GOT3 (cell line): ENCODE measurements at regions not wholly inside any gene's neighbourhood (a gene's known extent, or its start where the extent isn't known, plus 50 kb on each side); places are given as distances from the start of the nearest gene placed in this dataset.
"Not testable (repeated sequence)": the region's sequence is repeated elsewhere in the genome, so short reads cannot be mapped to it uniquely, and the experiment has no call there.

Source experiments
- DNase-seq: peaks from one replicate; lab custom pipeline; 2025; ENCODE audit warnings: mixed read lengths; lab: John Stamatoyannopoulos, UW

DNA sequence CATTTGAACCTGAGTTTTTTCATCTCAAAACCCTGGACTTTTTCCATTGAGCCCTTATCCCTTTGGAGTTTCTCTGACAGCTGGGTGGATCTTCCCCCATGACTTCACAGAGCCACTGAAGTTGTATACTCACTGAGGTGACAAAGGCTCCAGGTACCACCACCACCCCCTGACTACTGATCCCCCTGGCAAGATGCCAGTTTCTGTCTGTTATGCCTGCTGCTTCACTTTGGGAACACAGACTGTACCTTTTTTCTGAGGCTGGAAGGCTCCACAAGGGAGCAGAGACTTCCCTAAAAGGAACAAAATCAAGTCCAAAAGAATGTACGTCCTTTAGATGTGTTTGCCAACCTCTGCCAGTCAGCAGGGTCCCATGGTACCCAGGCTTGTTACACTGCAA is 160.3 kb upstream of the JADE1 start:
- DNase-seq: no peak

DNA sequence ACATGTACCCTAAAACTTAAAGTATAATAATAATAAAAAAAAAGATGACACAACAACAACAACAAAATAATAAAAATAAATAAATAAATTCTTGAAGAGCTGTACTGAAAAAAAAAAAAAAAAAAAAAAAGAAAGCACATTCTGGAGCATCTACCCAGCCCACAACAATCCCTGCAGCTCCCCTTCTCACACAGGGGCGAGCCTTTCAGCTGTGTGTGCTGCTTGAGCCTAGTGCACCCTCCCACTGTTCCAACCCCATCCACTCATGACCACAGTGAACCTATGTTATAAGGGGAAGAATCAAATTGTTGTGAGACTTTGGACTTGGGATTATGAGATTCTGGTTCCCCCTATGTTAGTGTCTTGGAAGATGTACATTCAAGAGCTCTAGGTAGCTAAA is 161.5 kb upstream of the JADE1 start:
- no peak for DNase-seq

DNA sequence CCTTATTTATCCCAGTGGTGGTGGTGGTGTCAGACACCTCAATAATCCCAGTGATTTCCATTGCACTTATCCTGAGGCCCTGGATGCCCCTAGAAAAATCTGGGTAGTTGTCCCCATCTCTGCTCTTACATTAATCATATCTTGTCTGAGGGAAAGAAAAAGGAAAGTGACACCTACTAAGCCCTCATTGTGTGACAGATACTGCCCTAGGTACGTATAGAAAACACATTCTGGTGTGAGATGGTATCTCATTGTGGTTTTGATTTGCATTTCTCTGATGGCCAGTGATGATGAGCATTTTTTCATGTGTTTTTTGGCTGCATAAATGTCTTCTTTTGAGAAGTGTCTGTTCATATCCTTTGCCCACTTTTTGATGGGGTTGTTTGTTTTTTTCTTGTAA is 162.6 kb upstream of the JADE1 start:
- not testable (repeated sequence) for DNase-seq

DNA sequence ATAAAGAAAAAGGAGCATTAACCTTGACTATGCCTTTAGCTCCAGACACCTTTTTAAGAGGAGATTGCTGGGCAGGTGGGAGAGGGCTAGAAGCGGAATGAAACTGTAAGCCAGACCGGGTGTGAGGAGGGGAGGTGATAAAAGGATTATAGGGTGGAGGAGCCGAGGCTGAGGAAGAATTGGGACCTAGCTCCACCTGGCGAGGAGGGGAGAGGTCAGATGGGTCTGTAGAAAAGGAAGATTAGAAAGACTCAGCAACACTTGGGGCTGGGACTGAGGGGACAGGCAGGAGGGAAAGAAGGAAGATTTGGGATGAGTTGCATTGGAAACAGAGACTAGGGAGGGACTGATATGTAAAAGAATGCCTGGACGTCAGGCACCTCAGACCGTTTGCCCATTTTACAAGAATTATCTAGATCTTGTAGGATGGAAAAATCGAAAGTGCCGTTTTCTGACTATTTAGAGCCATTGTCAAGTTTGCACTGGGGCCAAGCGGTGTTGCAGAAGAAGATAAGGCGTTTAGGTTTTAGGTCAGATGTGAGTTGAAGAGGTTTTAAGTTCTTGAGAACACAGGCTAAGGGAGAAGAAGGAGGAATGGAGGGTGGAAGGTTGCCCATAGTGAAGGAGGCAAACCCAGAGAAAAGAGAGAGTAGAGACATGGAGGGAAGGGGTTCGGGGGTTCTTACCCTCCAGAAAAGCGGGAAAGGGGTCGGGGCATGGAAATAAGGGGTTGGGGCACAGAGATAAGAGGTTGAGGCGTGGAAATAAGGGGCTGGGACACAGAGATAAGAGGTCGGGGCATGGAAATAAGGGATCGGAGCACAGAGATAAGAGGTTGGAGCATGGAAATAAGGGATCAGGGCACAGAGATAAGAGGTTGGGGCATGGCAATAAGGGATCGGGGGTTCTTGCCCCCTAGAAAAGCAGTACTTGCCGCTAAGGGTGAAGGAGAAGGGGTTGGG is 164.5 kb upstream of the JADE1 start:
- not testable (repeated sequence) for DNase-seq

DNA sequence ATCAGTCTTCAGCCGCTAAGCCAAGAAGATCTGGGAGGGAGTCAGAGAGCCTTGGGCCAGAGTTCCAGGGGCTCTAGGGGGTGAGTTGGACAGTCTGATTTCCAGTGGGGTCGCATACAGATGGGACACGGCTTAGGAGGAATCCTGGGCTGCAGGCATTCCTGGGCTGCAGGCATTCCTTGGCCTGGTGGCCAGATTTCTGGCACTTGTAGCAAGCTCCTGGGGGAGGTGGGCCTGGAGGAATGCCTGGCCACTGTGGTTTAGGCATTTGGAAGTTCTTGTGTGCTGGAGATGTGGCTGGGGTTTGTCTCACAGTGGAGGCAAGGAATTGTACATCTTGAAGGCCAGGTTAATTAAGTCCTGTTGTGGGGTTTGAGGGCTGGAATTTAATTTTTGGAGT is 165.4 kb upstream of the JADE1 start:
- not testable (repeated sequence) for DNase-seq

DNA sequence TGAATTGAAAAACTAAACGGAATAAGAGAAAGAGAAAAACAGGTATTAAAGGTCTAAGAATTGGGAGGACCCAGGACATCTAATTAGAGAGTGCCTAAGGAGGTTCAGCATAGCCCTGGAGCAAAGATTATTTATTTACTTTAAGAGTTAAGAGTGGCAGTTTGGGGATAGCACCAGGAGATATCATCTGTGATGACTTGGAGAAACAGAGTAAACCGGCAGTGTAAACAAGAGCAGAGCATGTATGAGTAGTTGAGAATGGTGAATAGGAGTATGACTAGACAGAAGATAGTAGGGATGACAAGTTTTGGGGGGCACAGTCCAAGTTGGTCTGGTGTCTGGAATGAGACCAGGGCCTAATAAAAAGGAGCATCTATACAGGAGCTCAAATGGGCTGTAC is 167.9 kb upstream of the JADE1 start:
- DNase-seq: not testable (repeated sequence)

DNA sequence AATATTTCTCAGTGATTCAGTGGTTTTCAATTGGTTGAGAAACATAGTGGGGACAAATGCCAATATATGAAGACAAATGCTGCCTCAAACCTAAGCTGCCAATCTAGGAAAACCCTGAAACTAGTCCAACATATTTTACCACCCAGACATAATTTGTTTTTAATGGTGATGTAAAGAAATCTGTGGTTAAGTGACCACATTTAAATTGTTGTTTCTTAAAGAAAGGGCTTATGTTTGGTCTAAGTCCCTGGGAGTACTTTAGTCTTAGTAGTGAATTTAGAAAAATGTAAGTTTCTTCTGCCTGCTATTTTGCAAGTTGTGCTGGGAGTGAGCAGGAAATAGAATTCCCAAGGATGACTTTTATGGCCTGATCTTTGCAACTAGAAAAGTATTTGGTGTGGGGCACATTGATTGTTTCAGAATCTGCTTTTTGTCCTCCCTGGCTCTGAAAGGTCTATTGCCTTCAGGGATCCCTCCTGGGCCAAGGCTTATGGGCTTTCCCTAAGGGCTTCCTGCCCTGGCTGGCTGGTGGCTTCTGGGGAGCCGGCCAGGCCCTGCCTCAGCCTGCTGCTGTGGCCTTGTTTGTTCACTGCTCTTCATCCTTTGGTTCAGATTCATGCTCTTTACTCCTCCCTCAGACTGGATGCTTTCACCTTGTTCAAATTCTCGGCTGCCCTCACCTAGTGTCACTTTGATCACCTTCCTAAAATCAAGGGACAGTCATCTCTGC is 169.8 kb upstream of the JADE1 start:
- no peak for DNase-seq

DNA sequence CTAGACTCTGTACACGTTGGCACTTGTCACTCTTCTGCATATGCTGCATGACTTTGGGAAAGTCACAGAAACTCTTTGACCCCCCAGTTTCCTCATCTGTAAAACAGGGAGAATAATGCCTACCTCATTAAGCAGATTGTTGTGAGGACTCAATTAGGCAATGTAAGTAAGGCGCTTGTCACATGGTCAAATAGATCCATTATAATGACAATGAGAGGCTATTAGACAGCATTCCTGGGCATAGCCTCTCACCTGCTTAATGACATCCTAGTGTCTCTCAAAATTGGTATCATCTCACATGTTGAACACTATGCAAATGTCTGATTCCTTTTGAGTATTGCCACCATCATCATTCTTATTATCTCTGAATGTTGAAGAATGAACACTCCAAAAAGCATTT is 172.6 kb upstream of the JADE1 start:
- DNase-seq: no peak

DNA sequence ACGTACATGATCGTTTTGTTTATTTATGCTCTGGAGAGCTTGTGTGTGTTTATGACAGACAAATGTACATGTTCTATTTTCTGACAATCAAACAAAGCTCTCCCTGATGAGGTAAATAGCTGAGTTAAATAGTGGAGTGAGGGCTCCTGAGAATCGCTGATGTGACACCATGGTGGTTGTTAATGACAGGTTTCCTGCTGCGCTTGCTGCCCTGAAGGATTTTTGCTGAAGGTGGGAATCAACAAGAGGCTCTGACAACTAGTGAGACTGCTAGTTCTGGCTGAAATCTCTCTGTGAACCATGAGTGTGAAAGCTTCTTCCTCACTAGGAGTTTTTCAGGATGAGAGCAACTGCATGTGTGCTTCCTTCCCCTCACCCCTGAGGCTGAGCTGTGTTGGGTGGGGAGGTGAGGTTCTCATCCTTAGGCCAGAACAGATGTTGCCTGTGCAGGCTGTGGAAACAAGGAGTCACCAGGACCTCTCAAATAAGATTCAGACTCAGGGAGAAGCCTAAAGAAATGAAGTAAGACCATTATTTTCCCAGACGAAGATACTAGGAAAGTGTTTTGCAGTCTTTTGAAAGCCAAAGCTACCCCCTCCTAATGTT is 173.4 kb upstream of the JADE1 start:
- DNase-seq: no peak

DNA sequence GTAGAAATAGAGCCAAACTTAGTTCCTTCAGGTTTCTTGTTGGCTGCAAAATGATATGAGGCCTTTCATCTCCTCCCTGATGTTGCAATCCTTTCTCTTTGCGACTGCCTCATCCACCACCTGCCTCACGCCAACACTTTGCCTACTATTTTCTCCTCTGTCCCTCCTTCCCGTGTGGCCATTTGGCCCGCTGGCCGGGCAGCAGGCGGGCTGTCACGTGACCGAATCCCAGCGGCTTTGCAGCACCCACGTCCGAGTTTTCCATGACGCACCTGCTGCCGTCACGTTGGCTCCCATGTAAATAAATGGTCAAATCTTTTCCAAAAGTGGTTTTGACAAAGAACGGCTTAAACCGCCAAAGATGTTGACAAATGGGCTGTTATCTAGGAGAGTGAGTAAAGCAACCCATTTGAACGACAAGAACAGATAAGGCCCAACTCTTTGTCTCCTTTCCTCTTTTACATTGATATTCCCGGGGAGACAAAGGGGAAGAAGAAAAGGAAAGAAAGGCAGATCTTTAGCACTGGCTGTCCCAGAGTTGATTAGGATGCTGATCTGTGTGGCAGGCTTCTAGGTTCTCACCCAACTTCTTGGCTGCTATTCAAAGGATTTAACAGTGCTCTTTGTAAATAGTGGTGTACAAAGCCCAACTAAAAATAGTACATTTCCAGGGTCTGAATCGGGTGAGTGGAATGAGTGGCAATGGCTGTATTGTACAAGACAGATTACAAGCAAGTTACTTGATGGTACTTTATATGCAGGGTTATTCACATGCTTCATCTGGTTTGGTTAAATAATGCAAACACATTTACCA is 174.2 kb upstream of the JADE1 start:
- no peak for DNase-seq

DNA sequence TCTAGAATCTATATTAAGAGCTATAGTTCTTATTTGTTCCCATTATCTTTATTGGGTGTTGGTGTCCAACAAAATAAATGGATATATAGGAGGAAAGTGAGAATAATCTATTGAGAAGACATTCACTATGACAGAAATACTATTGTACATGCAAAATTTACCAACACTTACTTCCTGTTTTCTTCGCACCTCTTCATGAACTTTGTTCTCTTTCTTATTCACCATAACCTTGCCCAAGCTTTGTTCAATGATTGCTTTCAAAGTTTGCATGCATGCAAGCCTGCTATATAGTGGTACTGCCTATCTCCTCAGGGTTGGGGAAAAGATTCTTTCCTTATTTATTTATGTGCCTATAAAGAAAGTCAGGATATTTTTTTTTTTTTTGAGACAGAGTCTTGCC is 176.4 kb upstream of the JADE1 start:
- DNase-seq: no peak

DNA sequence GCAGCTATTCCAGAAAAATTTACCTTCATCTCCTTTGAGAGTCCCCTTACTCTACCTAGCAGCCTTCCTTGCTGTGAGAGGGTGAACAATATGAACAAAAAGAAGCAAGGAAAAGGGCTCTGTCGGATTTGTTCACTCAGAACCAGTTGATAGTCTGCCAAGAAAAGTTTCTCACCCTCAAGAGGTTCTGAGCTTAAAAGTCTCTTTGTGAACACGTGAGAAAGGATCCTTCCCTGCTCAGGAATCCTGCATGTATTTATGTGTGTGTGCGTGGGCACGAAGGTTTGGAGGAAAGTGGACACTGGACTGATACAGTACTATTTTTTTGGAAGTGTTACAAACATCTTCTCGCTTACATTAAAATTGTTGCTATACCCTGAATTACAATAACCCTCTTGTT is 178.6 kb upstream of the JADE1 start:
- DNase-seq: no peak

DNA sequence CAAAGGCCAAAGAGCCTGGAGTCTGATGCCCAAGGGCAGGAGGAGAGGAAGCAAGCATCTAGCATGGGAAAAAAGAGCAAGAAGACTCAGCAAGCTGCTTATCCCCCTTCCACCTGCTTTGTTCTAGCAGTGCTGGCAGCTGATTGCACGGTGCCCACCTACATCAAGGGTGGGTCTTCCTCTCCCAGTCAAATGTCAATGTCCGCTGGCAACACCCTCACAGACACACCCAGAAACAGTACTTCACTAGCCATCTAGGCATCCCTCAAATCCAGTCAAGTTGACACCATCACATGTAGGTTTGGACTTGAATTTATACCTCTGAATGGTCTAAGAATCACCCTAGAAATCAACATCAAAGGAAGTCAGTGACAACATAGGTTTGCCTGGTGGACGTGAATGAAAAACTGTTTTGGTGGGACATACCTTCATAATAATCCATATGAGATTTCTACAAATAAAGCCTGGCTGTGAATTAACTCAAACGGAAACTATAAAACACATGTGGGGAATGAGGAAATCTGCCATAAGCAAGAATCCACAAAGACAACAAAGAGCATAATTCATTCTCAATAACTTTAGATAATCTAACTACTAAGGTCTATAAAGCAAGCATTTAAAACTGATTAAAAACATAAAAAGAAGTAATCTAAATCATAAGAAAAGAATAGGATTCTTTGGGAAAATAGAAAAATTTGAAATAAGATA is 185.8 kb upstream of the JADE1 start:
- DNase-seq: no peak

DNA sequence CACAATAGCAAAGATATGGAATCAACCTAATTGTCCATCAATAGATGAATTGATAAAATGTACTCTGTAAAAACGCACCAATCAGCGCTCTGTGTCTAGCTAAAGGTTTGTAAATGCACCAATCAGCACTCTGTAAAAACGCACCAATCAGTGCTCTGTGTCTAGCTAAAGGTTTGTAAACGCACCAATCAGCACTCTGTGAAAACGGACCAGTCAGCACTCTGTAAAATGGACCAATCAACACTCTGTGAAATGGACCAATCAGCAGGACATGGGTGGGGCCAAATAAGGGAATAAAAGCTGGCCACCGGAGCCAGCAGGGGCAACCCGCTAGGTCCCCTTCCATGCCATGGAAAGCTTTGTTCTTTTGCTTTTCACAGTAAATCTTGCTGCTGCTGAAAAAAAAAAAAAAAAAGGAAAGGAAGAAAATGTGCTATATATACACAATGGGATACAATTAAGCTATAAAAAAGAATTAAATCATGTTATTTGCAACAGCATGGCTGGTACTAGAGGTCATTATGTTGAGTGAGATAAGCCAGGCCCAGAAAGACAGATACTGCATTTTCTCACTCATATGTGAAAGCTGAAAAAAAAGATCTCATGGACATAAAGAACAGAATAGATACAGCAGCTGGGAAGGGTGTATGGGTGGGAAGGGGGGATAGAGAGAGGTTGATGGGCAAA is 189.1 kb upstream of the JADE1 start:
- DNase-seq: not testable (repeated sequence)

DNA sequence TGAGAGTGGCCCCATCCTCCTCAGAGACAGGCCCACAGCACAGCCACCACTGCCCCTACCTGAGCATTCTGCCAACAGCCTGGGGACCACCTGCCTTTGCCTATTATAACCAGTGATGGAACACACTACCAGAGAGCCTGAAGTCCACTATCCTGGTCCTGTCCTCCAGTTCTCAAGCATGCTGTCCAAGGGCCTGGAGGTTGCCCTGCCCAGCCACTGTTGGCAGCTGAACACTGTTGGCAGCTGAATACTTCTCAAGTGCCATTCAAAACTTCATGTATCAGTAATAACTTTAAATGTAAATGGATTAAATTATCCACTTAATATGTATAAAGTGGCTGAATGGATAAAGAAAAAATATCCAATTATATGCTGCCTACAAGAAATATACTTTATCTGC is 194.3 kb upstream of the JADE1 start:
- no peak for DNase-seq

DNA sequence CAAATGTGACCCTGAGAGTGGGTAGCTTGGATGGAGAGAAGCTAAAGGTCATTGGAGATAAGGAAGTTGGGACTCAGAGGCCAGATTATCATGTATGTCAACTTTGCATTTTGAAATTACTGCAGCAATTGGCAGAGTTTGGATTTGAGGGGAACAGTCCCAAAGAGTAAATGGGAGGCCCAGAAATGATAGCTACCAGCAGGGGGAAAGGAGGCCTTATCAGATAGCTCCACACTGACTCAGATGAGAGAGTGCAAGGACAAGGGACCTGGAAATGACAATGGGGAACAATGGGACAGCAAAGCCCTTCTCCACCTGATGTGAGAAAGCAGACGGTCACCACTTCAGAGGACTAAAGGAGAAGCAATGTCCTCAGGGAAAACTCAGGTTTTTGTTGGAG is 201.5 kb upstream of the JADE1 start:
- DNase-seq: no peak

DNA sequence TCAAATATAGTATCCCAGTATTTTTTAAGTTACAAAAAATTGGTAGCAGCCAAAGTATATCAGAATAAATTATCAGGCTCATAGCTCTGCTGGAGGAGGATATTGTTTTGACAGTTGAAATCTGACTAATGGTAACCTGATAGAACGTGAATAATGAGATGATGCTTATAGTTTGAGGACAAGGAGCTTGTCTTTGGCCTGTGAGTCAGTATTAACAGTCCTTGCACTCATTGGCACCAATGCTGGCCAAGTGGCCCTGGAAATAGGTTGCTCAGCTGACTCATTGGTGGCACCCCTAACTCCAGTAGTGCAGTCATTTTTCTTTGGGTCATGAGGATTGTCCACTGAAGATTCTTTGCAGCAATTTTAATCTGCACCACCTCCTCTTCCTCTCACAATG is 203.3 kb upstream of the JADE1 start:
- no peak for DNase-seq

DNA sequence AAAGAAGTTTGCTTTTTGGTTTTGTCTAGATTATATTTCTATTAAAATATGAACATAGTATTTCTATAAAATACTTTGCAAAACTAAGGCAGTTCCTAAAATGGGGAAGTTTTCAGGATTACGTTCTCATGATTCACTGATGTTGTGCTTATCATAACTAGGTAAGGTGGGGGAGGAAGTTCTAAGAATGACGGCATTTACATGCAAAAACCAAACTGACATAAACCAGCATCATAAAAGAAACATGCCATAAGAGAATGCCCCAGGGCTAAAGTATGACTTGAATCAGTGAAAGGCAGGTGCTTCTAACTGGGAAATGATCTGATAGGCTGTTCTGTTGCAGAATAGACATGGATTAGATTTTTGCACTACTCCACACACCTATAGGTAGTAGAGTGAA is 204.7 kb upstream of the JADE1 start:
- DNase-seq: no peak

DNA sequence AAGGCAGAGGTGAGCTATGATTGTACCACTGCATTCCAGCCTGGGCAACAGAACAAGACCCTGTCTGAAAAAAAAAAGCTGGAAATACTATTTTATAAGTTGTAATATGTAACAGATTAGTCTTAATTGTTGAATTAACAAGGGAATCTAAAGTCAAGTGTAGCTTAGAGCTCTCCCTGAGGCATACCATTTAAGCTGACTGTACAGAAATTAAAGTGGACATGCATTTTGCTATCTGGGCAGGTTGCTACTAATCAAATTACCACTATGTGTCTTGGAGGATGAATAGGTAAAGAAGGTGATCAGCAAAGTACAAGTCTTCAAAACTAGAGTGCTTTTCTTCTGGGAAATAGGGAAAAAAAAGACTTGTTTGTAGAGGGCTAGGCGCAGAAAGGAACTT is 205.3 kb upstream of the JADE1 start:
- DNase-seq: no peak

DNA sequence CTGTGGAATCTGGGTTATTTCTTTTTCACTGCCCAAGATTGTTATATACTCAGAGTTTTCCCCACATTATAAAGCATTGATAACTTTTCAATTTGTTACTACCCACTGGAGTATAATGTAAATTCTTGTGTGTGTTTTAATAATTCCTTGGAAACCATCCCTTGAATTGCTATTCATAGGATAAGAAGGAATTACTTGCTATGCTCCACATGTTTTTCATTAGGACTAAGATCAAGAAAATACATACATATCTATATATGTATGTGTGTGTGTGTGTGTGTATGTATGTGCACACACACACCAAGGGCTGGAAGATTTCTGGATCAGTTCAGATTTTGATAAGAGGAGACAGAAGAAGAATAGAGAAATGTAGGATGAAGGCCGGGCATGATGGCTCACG is 206.4 kb upstream of the JADE1 start:
- no peak for DNase-seq
